GM11168 (cell line): ENCODE measurements at regions not wholly inside any gene's neighbourhood (a gene's known extent, or its start where the extent isn't known, plus 50 kb on each side); places are given as distances from the start of the nearest gene placed in this dataset.

Source experiments
- in situ Hi-C: fragments of 300-500 bp; cut with MboI; formaldehyde crosslinking; loops from one replicate; pipeline ENCODE4 v1.12.0; 2022; ENCODE audit warnings: low sequenced_read_pairs; ENCODE audit not compliant: unreplicated experiment

DNA sequence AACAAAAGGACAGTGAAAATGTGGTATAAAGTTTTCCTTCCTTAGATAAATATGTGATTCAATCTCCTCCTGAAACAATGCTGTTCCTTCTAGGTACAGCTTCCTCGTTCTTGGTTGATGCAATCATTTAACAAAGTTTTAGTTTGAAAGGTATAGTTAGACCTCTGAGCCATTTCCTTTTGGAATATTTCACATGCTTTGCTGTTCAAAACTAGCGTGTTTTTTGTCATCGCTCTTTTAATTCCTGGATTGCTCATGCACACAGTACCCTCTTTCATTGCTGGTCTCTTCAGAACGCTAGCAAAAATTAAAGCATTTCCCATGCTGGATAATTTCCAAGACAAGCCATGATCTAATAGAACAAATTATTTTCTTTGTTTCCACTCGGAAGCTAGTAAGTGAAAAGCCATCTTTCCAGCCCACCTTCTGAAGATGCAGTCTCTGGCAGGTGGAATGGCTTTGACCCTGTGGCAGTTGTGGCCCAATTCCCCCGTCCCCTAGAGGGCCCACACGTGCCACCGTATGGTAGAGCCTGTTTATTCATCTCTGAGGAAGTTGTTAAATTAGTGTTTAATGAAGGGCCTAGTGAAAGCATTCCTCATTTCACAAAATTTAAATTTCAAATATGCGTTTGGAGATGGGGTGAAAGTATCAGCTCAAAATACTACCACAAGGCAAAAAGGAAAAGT lies 1040.6 kb upstream of the SLC10A2 start:
- in situ Hi-C loops, result no loop called here

DNA sequence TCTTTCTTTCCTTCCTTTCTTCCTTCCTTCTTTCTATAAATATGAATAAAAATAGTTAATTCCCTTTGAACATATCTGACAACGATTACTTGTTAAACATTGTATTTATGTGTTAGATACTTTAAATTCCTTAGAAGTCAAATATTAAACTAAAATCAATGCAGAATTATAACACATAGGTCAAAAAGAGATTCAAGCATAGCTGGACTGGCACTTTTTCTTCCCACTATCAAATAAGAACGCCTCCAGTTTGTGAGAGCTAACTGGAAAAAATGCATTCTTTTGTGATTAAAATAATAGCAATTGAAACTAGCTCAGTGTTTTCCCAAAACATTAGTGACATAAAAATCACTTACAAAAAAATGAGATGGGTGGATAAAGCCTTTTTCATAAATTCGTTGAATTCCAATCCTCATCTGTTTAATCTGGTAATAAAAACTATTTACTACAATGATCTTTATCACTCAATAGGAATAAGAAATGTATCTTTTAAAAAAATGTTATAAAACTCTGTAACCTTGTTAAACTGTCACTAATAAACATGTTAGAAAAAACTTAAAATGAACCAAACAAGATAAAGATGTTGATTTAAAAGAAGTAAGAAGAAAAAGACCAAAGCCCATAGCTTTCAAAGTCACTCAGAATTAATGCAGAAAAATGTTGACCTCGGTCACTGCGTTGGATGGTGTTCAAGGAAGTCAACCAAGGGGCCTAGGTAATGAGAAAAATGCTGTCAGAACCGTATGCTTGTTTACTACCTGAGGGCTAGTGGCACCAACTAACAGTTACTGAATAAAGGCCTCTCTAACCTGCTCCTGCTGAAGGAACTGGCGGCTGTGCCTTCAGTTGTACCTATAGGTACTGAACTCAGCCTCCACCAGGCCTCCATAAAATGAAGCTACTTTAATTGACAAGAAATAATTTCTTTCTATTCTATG lies 1039.5 kb upstream of the SLC10A2 start:
- in situ Hi-C loops, result no loop called here

DNA sequence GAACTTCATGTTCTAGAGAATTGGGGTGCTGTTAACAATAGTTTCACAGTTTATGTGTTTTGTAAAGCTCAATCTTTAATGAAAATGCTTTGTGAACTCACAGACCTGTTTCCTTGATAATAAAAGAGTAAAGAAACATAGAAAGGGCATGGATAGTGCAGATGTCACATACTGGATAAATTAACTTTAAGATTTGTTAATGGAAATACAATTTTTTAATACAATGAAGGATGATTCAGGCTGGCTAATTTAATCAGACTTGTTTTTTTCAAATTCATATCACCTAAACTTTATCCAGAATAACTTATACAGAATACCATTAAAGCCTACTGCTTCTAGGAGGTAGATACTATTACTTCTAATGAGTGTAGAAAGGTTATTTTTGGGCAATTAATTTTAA lies 1033.5 kb upstream of the SLC10A2 start:
- in situ Hi-C loops, result no loop called here

DNA sequence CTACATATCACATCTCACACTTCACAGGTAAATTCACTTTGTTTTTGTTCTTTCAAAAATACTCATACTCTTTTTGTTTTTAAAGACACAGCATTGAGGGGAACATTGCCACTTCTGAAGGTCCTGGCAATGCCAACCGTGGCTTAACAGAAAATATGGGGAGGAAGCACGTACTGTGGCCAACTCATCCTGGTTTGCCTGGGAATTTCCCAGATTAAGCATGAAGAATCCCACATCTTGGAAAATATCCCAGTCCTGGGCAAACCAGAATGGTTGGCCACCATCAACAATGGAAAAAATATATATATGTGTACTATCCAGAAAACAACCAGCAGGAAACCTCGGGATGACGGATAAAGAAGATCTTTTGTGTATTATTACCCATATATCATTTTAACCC lies 1032.2 kb upstream of the SLC10A2 start:
- in situ Hi-C loops, result no loop called here

DNA sequence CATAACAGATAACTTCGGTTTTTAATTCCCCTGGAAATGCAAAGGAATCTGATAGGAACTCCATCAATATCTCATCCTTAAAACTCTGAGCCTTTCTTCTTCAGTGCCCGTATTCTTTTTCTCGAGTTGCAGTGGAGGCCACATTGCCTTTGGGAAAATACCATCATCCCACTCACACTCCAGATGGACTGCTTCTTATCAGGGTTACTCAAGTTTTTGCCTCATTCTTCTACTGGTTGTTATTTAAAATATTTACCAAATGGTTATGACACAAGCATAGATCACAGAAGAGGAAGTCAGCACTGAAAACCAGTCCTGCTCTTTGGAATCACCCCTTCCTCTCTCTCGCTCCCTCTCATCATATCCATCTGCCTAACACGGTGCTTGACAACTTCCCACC lies 1020.5 kb upstream of the SLC10A2 start:
- in situ Hi-C loops, result no loop called here

DNA sequence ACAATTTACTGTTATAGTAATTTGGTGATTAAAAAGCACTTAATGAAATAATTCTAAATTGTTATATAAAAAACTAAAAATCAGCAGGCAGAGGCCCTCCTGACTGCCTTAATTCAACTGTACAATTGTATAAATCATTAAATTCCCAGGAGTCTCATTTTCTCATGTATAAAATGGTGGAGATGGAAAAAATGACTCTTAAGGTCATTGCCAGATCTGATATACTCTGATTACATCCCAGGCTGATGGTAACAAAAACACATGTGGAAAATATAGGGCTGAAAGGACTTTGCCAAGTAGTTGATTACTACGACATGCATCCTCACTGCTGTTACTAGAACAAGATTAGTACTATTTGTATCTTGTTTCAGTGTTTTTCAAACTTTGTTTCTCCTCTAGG lies 1020.0 kb upstream of the SLC10A2 start:
- in situ Hi-C loops, result no loop called here

DNA sequence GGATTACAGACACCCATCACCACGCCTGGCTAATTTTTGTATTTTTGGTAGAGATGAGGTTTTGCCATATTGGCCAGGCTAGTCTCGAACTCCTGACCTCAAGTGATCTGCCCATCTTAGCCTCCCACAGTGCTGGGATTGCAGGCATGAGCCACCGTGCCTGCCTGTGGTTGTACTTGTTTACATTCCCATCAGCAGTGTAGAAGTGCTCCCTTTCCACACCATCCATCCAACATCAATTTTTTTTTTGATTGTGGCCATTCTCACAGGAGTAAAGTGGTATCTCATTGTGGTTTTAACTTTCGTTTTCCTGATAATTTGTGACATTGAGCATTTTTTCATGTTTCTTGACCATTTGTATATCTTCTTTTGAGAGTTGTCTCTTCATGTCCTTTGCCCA lies 1019.4 kb upstream of the SLC10A2 start:
- in situ Hi-C loops, result no loop called here

DNA sequence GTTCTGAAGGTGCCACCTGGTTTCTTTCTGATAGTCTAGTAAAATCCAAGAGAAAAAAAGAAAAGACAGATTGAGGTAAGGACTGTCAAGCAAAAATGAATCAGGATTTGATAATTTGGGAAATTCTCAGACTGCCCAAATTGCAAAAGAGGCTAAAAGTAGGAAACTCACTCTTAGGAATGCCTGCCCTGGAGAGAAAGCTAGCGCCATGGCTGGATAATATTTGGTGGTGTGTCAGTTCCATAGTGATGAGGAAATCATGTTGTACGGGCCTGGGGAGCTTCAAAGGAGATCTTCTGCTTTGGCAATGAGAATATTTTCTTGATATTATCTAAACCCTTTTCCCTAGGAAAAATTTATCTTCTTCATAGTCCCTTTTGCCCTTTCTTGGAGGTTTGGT lies 1008.1 kb upstream of the SLC10A2 start:
- in situ Hi-C loops, result no loop called here

DNA sequence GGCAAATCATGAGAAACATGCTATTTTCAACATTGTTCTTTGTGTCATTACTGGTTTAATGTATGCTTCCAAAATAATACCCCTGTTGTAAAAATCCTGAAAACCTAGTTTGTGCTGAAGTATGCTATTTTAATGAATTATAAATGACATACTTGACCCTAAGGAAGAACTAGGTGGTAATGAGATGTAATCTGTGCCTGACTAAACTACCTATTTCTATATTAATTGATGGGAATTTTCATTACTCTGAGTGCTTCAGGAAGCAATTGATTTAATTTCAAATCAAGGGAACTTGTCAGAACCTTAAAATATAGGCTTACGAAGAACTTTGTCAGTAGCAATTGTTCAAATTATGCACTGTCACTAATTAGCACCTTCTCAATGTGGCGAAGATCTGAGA lies 1005.6 kb upstream of the SLC10A2 start:
- in situ Hi-C loops, result no loop called here

DNA sequence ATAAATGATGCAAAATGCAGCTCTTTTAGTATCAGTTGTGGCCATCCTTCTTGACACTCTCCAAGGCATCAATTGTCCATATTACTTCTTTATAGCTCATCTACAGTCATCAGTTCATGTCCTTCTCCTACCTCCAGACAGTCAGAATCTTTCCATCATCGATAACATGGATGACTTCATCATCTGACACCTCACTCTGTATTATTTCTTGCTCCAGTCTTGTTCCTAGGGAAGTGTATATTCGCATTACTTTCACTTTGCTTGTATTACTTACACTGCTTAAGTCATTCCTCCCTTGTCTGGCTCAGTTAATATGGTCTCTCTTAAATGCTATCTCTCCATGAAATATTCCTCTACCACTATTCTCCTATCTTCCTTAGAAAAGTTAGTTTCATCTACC lies 999.1 kb upstream of the SLC10A2 start:
- in situ Hi-C loops, result no loop called here

DNA sequence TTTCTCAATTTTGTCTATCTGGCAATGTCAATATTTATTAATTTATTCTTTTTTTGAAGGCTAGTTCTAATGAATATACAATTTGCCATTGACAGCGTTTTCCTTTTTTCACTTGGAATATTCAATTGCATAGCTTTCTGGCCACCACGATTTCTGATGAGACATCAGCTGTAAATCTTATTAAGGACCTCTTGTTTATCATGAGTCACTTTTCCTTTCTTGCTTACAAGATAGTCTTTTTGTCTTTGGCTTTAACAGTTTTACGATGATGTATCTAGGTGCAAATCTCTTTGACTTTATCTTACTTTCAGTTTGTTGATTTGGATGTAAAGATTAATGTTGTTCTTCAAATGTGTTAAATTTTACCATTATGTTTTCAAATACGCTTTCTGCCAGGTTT lies 991.6 kb upstream of the SLC10A2 start:
- in situ Hi-C loops, result no loop called here

DNA sequence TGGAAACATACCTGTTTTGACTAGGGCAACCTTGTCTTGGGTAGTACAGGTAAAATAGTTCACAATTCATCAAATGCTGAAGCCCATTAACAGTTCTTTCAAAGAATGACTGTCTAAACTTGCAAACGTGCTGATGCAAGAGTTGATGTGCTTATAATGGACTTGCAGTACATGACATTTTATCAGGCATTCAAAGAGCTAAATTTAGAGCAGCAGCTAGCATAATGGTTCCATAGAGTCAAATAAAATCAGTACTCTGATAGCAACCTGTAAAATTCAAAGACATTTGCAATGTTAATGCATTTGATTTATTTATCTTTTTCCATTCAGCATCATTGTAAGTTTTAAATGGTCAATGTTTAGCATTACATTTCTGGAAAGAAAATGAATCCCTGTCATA lies 979.7 kb upstream of the SLC10A2 start:
- in situ Hi-C loops, result no loop called here

DNA sequence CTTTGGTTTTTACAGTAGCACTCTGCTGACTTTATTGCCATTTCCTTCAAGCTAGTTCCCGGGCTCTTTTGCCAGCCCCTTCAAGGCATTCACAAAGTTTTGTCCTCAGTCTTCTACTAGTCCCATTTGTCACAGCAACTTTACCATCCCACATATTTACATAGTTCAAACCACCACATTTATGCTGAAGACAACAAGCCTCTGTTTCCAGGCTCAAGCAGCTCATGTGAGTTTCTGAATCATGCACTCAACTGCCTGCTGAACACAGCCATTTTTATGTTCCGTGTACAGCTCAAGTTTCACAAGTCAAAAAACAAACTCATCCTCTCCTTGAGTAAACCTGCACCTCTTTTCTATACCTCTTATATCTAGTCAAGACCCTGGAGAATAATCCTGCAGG lies 977.0 kb upstream of the SLC10A2 start:
- in situ Hi-C loops, result no loop called here

DNA sequence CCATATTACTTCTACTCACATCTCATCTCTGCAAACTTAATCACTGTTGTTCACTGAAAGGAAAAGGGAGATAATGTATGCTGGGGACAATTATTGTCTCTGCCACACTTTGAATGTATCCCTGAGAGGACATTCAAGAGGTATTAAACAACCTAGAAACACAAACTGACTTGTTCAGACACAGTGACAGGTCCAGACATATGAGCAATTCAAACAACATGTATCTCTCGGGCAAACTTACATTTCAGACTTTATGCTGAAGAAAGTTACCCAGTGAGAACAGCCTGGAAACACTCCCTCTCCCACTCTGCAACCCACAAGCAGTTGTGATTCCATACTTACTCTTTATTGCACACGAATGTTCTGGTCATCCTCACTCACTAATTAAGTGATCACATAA lies 968.7 kb upstream of the SLC10A2 start:
- in situ Hi-C loops, result no loop called here

DNA sequence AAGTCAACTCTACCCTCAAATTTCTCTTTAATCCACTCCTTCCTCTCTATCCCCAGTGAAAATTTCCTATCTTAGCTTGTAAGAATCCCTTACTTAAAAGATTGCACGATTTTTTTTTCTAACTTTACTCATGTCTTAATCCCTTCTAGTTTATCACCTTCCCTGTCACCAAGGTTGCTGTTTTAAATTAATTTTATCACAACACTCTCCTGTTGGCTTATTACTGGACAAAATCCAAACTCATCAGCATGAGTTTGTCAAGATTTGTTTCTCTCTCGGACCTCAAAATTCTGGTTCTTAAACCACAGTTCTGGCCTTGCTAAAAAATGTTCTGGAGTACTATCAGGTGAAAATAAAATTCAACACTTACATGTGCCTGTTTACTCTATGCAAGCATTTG lies 959.1 kb upstream of the SLC10A2 start:
- in situ Hi-C loops, result no loop called here

DNA sequence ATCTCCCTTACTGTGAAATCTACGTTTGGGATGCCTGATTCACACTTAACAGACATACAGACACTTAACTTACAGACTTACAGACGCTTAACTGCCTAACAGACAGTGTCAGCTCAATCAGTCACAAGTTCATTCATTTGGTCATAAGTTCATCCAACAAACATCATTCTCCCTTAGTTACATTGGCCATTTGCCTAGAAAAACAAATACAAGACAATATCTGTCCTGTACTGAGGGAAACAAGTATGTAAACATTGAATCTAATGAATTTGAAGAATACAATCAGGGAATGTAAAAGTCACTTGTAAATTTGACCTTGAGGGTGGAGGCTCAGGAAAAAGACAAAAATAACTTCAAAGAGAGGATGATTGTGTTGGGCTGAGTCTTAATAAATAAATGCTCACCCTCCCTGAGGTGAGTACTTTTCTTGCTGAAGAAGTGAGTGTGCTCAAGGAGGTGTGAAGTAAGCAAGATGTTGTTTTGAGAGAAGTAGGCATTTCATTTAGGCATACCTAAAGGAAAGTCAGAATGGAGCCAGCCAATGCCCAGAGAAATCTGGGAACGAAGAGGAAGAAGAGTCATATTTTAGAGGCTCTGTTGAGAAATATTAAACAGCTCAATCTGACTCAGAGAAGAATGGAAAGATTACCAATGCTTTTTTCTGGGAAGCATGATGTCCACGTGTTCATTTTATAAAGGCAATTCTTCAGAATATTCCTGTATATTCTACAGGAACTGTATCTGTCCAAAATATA lies 958.4 kb upstream of the SLC10A2 start:
- in situ Hi-C loops, result no loop called here

DNA sequence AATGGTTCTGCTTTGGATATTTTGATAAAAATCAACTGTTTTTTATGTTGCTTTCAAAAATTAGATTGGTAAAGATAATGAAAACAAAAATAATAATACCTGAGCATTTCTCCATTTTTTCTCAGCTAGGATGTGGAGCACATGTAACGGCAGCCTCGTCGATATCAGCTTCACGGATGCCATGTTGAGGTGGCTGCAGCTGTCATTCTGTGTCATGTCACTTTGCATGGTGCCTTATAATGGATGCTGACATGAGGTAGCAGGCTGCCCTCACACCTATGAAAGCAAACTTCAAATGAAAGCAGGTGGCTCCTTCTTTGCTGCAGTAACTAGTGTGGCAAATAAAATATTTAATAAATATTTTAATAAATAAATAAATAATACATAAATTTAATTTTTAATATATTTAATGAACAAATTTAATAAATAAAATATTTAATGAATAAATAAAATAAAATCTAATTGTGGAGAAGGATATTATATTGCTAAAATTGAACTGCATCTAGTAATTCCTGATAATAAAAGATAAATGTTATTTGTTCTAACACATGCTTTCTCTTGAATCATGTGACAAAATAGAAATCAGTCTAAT lies 955.7 kb upstream of the SLC10A2 start:
- in situ Hi-C loops, result no loop called here

DNA sequence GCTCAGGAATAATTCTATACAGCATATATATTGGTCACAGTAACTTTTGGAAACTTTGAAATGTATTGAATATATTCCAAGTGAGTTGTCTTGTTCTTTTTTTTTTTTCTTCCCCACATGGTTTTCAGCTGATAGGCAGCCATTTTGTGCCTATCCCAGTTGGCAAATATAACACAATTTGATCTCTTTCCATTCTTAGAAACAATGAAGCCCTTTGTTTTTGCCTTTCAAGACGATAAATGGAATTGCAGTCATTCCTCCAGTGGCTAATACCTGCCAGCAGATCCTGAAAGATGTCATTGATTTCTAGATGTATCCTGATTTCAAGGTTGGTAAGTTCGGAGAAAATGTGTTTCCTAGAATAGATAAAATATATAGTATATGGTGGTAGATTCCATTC lies 951.1 kb upstream of the SLC10A2 start:
- in situ Hi-C loops, result no loop called here

DNA sequence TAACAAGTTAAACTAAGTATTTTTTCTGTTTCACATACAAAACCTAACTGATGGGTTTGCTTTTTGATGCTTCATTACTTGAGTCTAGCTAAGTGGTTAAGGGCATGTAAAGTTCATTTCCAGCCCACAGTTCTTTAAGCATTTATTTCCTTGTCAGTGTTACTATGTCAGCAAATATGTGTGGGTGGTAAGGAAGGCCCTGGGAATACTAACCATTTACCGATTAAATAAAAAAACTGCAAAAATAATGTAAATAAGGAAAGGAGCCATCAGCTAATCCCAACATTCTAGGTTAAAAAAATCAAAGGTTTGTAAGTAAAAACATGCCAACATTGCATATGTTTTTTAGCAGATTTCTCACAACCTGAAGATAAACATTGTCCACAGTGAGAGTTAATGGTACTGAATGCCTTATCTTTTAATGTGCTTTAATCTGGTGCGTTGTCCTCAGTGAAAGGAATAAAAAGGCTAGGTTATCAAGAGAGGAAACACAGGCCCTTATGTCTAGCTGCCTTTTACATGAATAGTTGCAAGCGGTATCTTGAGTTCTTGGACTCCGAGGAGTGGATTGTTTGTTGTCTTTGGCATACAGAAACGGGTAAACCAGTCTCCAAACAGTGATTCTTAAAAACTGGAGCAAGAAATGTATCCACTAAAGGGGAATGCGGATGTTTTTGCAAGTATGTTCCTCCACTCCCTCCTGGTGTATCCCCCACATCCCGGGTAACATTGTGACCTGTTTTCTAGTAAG lies 949.6 kb upstream of the SLC10A2 start:
- in situ Hi-C loops, result no loop called here
